ENCODE measurements at regions not wholly inside any gene's neighbourhood (a gene's known extent, or its start where the extent isn't known, plus 50 kb on each side); places are given as distances from the start of the nearest gene placed in this dataset.

- H3K27me3 Mint-ChIP-seq (ENCODE audit: unreplicated experiment): no peaks in the 10 kb centered on the region
- H3K36me3 Mint-ChIP-seq (ENCODE audit: unreplicated experiment): no peaks in the 10 kb centered on the region
- H3K4me1 Mint-ChIP-seq (ENCODE audit: unreplicated experiment): no peaks in the 10 kb centered on the region
- peaks cover 13% of the 10 kb centered on the region for H3K9me3 Mint-ChIP-seq (ENCODE audit: unreplicated experiment)
- H3K27ac Mint-ChIP-seq (ENCODE audit: unreplicated experiment): no peak overlapping the region
- no peak overlapping the region for H3K4me3 Mint-ChIP-seq (ENCODE audit: unreplicated experiment)
- TF ChIP-seq CTCF (IDR thresholded peaks at IDR 0.05): no peak
- DNase-seq (ENCODE audit: extremely low spot score, unreplicated experiment): no peak
These were observed 302.7 kb upstream of the CHRNA7 start for GRCh38 chr15:31727612-31728011.

GRCh38 chr15:31732726-31733125, 297.6 kb upstream of the CHRNA7 start:
- TF ChIP-seq CTCF (IDR thresholded peaks at IDR 0.05): no peak
- Mint-ChIP-seq H3K4me3 (ENCODE audit: unreplicated experiment) (no peak overlapping the region), H3K9me3 (ENCODE audit: unreplicated experiment) (peaks cover 26% of the 10 kb centered on the region), H3K27me3 (ENCODE audit: unreplicated experiment) (no peaks in the 10 kb centered on the region), H3K36me3 (ENCODE audit: unreplicated experiment) (no peaks in the 10 kb centered on the region), H3K4me1 (ENCODE audit: unreplicated experiment) (no peaks in the 10 kb centered on the region), H3K27ac (ENCODE audit: unreplicated experiment) (no peak overlapping the region)
- no peak for DNase-seq (ENCODE audit: extremely low spot score, unreplicated experiment)

DNA sequence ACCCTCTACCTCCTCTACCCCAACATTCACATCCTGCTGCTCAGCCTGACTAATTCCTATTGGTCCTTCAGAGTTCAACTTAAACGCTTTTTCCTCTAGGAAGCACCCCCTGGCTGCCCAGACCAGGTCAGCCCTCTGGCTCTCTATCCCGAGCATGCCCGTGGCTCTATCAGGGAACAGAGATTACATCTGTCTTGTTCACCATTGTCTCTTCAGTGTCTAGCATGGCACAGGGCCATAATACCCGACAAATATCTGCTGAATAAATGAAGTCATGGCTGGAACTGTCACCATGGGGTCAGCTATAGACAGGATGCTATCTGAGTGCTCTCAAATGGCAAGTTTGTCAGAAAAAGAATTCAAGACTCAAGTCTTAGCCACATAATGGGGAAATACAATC, 296.9 kb upstream of the CHRNA7 start:
- no peak for DNase-seq (ENCODE audit: extremely low spot score, unreplicated experiment)
- TF ChIP-seq CTCF (IDR thresholded peaks at IDR 0.05): no peak
- H3K36me3 Mint-ChIP-seq (ENCODE audit: unreplicated experiment): no peaks in the 10 kb centered on the region
- no peak overlapping the region for H3K4me3 Mint-ChIP-seq (ENCODE audit: unreplicated experiment)
- no peaks in the 10 kb centered on the region for H3K27me3 Mint-ChIP-seq (ENCODE audit: unreplicated experiment)
- H3K9me3 Mint-ChIP-seq (ENCODE audit: unreplicated experiment): peaks cover 23% of the 10 kb centered on the region
- H3K4me1 Mint-ChIP-seq (ENCODE audit: unreplicated experiment): no peaks in the 10 kb centered on the region
- H3K27ac Mint-ChIP-seq (ENCODE audit: unreplicated experiment): no peak overlapping the region

GRCh38 chr15:31740203-31740602, 290.1 kb upstream of the CHRNA7 start:
- no peak overlapping the region for H3K4me3 Mint-ChIP-seq (ENCODE audit: unreplicated experiment)
- DNase-seq (ENCODE audit: extremely low spot score, unreplicated experiment): no peak
- H3K9me3 Mint-ChIP-seq (ENCODE audit: unreplicated experiment): peaks cover 30% of the 10 kb centered on the region
- no peaks in the 10 kb centered on the region for H3K27me3 Mint-ChIP-seq (ENCODE audit: unreplicated experiment)
- H3K27ac Mint-ChIP-seq (ENCODE audit: unreplicated experiment): no peak overlapping the region
- no peaks in the 10 kb centered on the region for H3K36me3 Mint-ChIP-seq (ENCODE audit: unreplicated experiment)
- TF ChIP-seq CTCF (IDR thresholded peaks at IDR 0.05): no peak
- no peaks in the 10 kb centered on the region for H3K4me1 Mint-ChIP-seq (ENCODE audit: unreplicated experiment)

GRCh38 chr15:31745841-31746240, 284.5 kb upstream of the CHRNA7 start:
- H3K27ac Mint-ChIP-seq (ENCODE audit: unreplicated experiment): no peak overlapping the region
- H3K27me3 Mint-ChIP-seq (ENCODE audit: unreplicated experiment): no peaks in the 10 kb centered on the region

More at GRCh38 chr15:31745841-31746240, 284.5 kb upstream of the CHRNA7 start:
- H3K36me3 Mint-ChIP-seq (ENCODE audit: unreplicated experiment): no peaks in the 10 kb centered on the region
- TF ChIP-seq CTCF (IDR thresholded peaks at IDR 0.05): no peak
- H3K9me3 Mint-ChIP-seq (ENCODE audit: unreplicated experiment): peaks cover 37% of the 10 kb centered on the region
- no peak overlapping the region for H3K4me3 Mint-ChIP-seq (ENCODE audit: unreplicated experiment)
- no peak for DNase-seq (ENCODE audit: extremely low spot score, unreplicated experiment)
- no peaks in the 10 kb centered on the region for H3K4me1 Mint-ChIP-seq (ENCODE audit: unreplicated experiment)
